ENCODE measurements at regions not wholly inside any gene's neighbourhood (a gene's known extent, or its start where the extent isn't known, plus 50 kb on each side); places are given as distances from the start of the nearest gene placed in this dataset.

DNA sequence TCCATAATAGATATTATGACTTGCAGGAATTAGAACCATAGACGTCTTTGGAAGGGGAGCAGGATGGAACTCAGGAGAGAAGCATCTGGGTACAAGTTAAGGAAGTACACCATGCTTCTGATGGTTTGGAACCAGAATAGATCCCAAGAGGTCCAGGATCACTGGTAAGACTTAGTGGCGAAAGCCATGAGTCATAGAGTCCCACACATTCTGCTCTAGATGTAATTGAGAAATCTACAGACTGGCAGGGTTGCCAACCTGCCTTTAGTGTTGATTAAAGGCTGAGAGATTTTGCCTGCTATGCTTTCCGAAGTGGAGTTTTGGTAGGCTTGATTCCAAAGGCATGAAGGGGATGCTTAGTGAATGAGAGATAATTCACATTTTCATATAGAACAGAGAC lies 57.1 kb upstream of the C1orf87 start:
- 71 to 89% (median 82%) methylated on average over 3 of the region's 3 CpGs for WGBS, 3 donors
- no peak for ATAC-seq
- TF ChIP-seq, protein P1, sequence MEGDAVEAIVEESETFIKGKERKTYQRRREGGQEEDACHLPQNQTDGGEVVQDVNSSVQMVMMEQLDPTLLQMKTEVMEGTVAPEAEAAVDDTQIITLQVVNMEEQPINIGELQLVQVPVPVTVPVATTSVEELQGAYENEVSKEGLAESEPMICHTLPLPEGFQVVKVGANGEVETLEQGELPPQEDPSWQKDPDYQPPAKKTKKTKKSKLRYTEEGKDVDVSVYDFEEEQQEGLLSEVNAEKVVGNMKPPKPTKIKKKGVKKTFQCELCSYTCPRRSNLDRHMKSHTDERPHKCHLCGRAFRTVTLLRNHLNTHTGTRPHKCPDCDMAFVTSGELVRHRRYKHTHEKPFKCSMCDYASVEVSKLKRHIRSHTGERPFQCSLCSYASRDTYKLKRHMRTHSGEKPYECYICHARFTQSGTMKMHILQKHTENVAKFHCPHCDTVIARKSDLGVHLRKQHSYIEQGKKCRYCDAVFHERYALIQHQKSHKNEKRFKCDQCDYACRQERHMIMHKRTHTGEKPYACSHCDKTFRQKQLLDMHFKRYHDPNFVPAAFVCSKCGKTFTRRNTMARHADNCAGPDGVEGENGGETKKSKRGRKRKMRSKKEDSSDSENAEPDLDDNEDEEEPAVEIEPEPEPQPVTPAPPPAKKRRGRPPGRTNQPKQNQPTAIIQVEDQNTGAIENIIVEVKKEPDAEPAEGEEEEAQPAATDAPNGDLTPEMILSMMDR (IDR thresholded peaks at IDR 0.05) = no peak
- no peak for DNase-seq
- Histone ChIP-seq H3K27me3 (ENCODE audit: insufficient read depth in 3 of 3, low read length in 2 of 3) (no peaks in the 10 kb centered on the region), H3K9me3 (no peaks in the 10 kb centered on the region), H3K36me3 (ENCODE audit: insufficient read depth in 1 of 2, low read depth in 1 of 2) (no peaks in the 10 kb centered on the region), H3K4me3 (no peak overlapping the region), H3K27ac (no peak overlapping the region), H3K4me1 (no peaks in the 10 kb centered on the region)
- intact Hi-C loops (cut with DNase I) = no loop called here

DNA sequence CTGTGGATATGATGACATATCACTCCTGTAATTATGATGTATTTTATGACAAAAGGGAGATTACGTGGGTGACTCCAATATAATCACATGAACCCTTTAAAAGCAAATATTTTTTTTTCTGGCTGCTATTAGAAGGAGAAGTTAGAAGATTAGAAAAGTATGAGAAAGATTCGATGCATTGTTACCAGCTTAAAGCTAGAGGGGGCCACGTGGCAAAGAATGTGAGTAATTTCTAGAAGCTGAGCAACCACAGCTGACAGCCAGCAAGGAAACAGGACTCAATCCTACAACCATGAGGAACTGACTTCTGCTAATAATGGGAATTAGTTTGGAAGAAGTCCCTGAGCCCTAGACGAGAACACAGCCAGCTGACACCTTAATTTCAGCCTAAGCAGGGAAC lies 56.3 kb upstream of the C1orf87 start:
- ATAC-seq = no peak
- H3K27ac ChIP-seq = no peak overlapping the region
- no peaks in the 10 kb centered on the region for H3K9me3 ChIP-seq
- 54 to 62% (median 58%) methylated on average over 4 of the region's 4 CpGs for WGBS, 3 donors
- no peaks in the 10 kb centered on the region for H3K36me3 ChIP-seq (ENCODE audit: insufficient read depth in 1 of 2, low read depth in 1 of 2)
- H3K4me1 ChIP-seq = no peaks in the 10 kb centered on the region
- intact Hi-C loops (cut with DNase I) = loop anchor here in 1 of 2 donors (5.0 kb wide), 1 partner anchor 153 kb away; no protein-coding TSS in a partner anchor
- DNase-seq = no peak
- TF ChIP-seq, protein P1 (IDR thresholded peaks at IDR 0.05) = no peak
- H3K27me3 ChIP-seq (ENCODE audit: insufficient read depth in 3 of 3, low read length in 2 of 3) = no peaks in the 10 kb centered on the region
- no peak overlapping the region for H3K4me3 ChIP-seq

DNA sequence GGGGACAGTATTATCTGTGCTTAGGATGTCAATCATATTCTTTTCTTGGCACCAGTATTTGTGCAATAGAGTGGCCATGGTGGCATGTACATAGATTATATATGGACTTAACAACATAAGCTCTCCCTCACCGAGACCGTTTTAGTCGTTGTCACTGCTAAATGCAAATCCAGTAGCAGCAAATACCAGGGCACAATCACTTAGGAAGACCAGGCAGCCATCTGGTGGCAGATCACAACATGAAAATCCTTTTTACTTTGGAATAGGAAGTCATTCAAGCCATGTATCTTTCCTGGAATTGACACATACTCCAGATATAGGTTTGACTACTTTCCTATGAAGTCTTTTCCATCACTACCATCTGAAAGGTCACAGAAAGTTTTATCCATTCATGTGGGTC lies 53.2 kb upstream of the C1orf87 start:
- TF ChIP-seq, protein P1 (IDR thresholded peaks at IDR 0.05) = peak; percentile 8
- Histone ChIP-seq H3K36me3 (ENCODE audit: insufficient read depth in 1 of 2, low read depth in 1 of 2) (no peaks in the 10 kb centered on the region), H3K4me1 (no peaks in the 10 kb centered on the region), H3K4me3 (no peak overlapping the region), H3K27ac (no peak overlapping the region), H3K27me3 (ENCODE audit: insufficient read depth in 3 of 3, low read length in 2 of 3) (no peaks in the 10 kb centered on the region), H3K9me3 (no peaks in the 10 kb centered on the region)
- intact Hi-C loops (cut with DNase I) = loop anchor here in 1 of 2 donors (5.0 kb wide), 1 partner anchor 149 kb away; no protein-coding TSS in a partner anchor
- ATAC-seq (no peak), DNase-seq (no peak)
- WGBS, 3 donors = 39 to 48% (median 43%) methylated on average over 3 of the region's 3 CpGs

All from psoas muscle (tissue), 7 donors.